NCI-H187 (cell line): ENCODE measurements at regions not wholly inside any gene's neighbourhood (a gene's known extent, or its start where the extent isn't known, plus 50 kb on each side); places are given as distances from the start of the nearest gene placed in this dataset.
"Not testable (repeated sequence)": the region's sequence is repeated elsewhere in the genome, so short reads cannot be mapped to it uniquely, and the experiment has no call there.

Source experiments
- DNase-seq, 2 experiments: peaks; one replicate each; lab custom pipeline; 2025; lab: John Stamatoyannopoulos, UW

GRCh38 chr4:126344472-126344871, 1029.7 kb downstream of the FAT4 start:
- DNase-seq, result no peak

GRCh38 chr4:126346654-126347053, 1031.9 kb downstream of the FAT4 start:
- DNase-seq, result no peak

- DNase-seq, result no peak
These were observed 1040.0 kb downstream of the FAT4 start for GRCh38 chr4:126354784-126355183.

GRCh38 chr4:126358041-126358440, 1043.3 kb downstream of the FAT4 start:
- no peak for DNase-seq

- DNase-seq, result no peak
These were observed 1046.5 kb downstream of the FAT4 start for GRCh38 chr4:126361287-126361686.

- DNase-seq, result no peak
These were observed 1049.7 kb downstream of the FAT4 start for GRCh38 chr4:126364311-126364911.

GRCh38 chr4:126369076-126369475, 1054.3 kb downstream of the FAT4 start:
- DNase-seq, result no peak

- no peak for DNase-seq
These were observed 1057.9 kb downstream of the FAT4 start for GRCh38 chr4:126372634-126373033.

- no peak for DNase-seq
These were observed 1060.8 kb downstream of the FAT4 start for GRCh38 chr4:126375462-126376054.

- no peak for DNase-seq
These were observed 1071.2 kb downstream of the FAT4 start for GRCh38 chr4:126385954-126386353.

- no peak for DNase-seq
These were observed 1071.8 kb downstream of the FAT4 start for GRCh38 chr4:126386512-126386911.

- no peak for DNase-seq
These were observed 1080.9 kb downstream of the FAT4 start for GRCh38 chr4:126395664-126396063.

- no peak for DNase-seq
These were observed 1081.4 kb downstream of the FAT4 start for GRCh38 chr4:126396121-126396520.

GRCh38 chr4:126396703-126397102, 1081.9 kb downstream of the FAT4 start:
- no peak for DNase-seq

GRCh38 chr4:126404549-126404948, 1089.8 kb downstream of the FAT4 start:
- no peak for DNase-seq

- no peak for DNase-seq
These were observed 1090.7 kb downstream of the FAT4 start for GRCh38 chr4:126405369-126405982.

- no peak for DNase-seq
These were observed 1095.0 kb downstream of the FAT4 start for GRCh38 chr4:126409746-126410145.

GRCh38 chr4:126411047-126411446, 1096.3 kb downstream of the FAT4 start:
- no peak for DNase-seq

- DNase-seq, result not testable (repeated sequence)
These were observed 1097.6 kb downstream of the FAT4 start for GRCh38 chr4:126412310-126412709.

GRCh38 chr4:126414741-126415140, 1100.0 kb downstream of the FAT4 start:
- no peak for DNase-seq

- no peak for DNase-seq
These were observed 1104.5 kb downstream of the FAT4 start for GRCh38 chr4:126419266-126419665.

GRCh38 chr4:126427853-126428252, 1113.1 kb downstream of the FAT4 start:
- no peak for DNase-seq

GRCh38 chr4:126431049-126431448, 1116.3 kb downstream of the FAT4 start:
- no peak for DNase-seq

- no peak for DNase-seq
These were observed 1120.7 kb downstream of the FAT4 start for GRCh38 chr4:126435491-126435890.
